K562 (cell line): ENCODE measurements at regions not wholly inside any gene's neighbourhood (a gene's known extent, or its start where the extent isn't known, plus 50 kb on each side); places are given as distances from the start of the nearest gene placed in this dataset.

Experiments used
- ZNF511 ChIP-seq: sonication (generic); formaldehyde crosslinking; IDR thresholded peaks from 2 replicates; pipeline ENCODE4 v1.8.0; 2022; ENCODE audit warnings: mild to moderate bottlenecking, missing genetic modification reagents
- ZSCAN32 ChIP-seq: fragments of 450-650 bp; formaldehyde crosslinking; IDR thresholded peaks from 2 replicates; pipeline ENCODE4 v1.4.0; 2020; ENCODE audit warnings: mild to moderate bottlenecking, moderate library complexity

- TF ChIP-seq ZSCAN32 (CRISPR knock-in tag) (no peak), ZNF511 (CRISPR knock-in tag) (no peak)
These were observed 204.3 kb downstream of the MBL2 start for GRCh38 chr10:52568309-52568708.
